ENCODE measurements at regions not wholly inside any gene's neighbourhood (a gene's known extent, or its start where the extent isn't known, plus 50 kb on each side); places are given as distances from the start of the nearest gene placed in this dataset.

DNA sequence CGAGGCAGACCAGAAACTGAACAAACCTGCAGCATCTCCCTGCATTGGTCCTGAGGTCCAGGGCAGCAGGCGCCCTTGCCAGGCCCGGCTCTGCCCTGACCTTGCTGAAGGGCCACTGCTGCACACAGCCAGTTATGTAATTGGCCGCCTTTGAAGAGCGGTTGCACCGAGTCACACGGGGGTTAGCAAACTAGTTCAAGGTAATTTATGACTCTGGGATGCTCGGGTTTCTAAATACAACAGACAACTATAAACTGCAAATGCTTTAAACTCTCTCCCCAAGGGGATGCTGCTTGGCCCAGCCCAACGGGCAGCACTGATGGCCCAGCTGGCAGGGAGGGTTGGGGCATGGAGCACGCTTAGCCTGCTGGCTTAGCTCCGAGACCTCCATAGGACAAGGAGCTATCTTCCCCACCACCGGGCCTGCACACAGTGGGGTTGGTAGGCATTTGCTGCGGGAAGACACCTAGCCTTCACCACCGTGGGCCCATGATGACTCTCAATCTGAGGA, 60.3 kb upstream of the IQSEC1 start:
- DNase-seq = no peak

DNA sequence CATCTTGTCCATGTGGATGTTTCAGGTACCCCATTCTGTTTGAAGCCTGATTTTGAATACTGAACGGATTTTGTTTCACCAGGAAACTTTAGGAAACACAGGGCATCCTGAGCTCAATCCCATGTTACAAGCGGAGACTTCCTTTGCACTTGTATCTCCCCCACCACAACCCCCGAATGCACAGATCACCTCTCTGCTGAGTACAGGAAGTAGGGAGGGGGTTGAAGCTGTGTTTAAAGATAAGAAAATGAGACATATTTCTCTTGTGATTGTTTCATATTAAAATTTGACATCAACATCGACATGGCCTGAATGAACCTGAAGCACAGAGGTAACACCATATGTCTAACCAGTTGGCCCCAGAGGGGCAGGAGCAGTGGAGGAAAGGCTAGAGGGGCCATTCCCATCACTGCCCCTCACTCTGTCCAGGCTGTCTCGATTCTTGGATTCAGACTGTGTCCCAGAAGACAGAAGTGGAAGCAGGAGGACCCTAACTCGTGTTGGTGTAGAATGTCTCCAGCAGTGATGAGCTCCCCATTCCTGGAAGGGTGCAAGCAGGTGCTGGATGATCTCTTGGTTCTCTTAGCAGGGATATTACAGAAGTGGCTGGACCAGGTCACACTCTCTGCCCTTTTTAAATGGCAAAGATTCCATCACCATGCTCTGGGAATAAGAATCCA, 59.6 kb upstream of the IQSEC1 start:
- no peak for DNase-seq

DNA sequence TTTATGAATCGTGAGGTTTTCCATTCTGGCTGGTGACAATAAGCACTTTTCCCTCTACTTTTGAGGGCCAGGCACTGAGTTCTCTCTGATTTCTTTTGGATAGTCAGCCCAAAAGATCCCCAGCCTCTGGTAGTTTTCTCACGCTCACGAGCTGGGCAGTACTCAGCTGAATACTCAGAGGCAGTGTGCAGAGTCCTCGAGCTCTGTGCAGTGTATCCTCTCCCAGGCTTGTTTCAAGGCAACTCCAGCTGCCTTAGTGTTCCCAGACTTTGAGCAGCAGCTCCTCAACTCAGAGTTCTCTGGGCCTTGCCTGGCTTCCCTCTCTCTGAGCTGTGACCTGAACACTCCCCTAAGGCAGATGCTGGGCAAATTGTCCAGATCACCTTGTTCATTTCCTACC, 59.1 kb upstream of the IQSEC1 start:
- DNase-seq = no peak

DNA sequence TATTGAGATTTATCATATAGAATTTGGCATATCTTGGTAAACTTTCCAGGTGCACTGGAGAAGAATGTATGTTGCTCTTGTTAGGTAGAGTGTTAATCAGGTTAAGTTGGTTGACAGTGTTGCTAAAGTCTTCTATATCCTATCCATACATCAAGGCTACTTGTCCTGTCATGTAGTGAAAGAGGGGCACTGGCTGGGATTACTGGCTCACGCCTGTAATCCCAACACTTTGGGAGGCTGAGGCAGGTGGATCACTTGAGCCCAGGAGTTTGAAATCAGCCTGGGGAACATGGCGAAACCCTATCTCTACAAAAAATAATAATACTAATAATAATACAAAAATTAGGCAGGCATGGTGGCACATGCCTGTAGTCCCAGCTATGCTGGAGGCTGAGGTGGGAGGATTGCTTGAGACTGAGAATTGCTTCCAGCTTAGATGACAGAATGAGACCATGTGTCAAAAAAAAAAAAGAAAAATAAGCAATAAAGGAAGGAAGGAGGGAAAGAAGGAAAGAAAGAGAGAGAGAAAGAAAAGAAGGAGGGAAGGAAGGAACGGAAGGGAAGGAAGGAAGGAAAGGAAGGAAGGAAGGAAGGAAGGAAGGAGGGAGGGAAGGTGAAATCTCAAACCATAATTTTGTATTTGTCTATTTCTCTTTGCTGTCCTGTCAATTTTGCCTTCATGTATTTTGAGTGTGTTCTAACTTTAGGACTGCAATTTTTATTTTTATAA, 57.4 kb upstream of the IQSEC1 start:
- no peak for DNase-seq

DNA sequence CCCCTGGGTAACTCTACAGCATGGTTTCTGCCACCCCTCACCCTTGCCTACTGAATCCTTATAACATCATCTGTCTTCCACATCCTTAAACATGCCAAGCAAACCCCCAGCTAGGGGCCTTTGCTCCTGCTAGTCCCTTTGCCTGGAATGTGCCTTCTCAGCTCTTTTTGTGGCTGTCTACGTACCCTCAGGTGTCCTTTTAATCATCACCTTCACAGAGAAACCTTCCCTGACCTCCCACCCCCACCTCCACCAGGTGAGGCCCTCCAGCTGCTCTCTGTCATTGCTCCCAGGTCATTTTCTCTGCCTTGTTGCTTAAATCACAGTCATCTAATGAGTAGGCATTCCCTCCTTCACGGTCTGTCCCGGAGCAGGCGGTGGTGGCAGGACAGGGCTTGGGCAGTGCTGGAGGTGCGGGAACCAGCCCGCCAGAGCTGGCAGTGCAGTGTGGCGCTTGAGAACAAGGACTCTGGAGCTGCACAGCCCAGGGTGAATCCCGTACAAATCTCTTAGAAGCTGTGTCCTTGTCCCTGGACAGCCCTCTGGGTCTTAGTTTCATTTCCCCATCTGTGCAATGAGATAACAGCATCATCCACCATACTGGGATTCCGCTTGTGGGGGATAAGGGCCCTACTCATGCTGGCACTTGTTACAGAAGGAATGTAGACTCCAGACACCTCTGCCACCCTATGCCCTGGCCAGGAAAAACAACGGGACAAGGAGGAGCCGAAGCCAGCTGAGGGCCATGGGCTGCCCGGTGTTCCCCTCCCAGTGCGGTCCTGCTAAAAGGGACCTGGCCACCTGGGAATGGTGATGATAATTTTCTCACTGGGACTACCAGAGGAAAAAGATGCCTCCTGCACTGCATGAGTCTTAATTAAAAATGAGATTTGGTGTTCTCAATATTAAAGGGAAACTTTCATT, 52.1 kb upstream of the IQSEC1 start:
- DNase-seq = no peak

DNA sequence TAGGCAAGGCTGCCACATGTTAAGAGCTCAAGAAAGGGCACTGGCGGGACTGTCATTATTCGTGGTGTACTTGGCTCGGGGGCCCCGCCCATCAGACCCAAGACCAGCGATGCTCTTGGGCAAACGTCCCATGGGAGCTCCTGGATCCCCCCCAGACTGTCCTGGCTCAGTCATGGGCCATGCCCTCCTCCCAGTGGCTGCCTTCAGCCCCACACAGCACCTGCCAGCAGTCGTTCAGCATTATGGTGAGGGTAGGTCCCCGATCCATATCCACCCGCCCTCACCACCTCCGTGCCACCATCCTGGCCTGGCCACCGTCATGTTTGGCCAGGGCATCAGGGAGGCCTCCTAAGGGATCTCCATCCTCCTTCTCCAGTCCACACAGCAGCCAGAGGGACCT, 51.4 kb upstream of the IQSEC1 start:
- no peak for DNase-seq

DNA sequence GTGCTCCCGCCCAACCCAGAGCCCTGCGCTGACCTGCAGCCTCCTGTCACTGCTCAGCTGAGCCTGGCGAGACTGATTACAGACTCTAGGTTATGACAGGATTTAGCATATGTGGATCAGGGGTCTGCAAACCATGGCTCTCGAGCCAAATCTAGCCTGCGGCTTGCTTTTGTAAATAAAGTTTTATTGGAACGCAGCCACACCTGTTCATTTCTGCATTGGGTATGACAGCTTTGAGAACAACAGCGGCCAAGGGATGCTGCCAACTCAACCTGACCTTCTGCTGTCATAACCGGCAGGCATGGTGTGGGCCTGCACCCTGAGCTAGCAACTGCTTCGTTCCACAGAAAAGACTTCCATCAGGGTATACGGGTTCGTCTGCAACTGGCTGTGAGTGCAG, 50.5 kb upstream of the IQSEC1 start:
- no peak for DNase-seq

DNA sequence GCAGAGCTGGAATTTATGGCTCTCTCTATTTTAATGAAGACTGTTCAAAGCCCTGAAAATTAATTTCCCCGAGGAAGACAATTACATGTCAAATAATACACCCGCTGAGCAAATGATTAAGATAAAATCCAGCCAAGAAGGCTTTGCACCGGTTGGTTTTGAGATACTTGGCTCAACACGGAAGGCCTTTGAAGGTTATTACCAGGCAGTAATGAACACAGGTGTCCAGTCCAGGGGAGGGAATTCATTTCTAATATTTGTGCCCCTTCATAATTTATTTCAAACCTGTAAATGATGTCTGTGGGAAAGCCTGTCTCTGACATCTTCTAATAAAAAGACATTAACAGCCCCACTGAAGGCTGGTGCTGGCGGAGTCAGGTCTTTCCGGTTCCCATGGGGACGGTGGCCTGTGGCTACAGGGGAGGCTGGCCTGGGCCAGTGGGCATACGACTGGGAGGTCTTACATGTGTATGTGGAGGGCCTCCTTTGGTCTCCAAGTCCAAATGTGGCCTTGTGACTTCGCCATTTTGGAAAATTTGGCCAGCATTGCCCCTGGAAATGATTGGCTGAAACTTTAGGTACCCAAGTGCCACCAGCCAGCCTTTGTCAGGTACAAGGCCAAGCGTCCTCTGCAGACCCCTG, 49.9 kb upstream of the IQSEC1 start:
- no peak for DNase-seq
